ENCODE measurements at regions not wholly inside any gene's neighbourhood (a gene's known extent, or its start where the extent isn't known, plus 50 kb on each side); places are given as distances from the start of the nearest gene placed in this dataset.

DNA sequence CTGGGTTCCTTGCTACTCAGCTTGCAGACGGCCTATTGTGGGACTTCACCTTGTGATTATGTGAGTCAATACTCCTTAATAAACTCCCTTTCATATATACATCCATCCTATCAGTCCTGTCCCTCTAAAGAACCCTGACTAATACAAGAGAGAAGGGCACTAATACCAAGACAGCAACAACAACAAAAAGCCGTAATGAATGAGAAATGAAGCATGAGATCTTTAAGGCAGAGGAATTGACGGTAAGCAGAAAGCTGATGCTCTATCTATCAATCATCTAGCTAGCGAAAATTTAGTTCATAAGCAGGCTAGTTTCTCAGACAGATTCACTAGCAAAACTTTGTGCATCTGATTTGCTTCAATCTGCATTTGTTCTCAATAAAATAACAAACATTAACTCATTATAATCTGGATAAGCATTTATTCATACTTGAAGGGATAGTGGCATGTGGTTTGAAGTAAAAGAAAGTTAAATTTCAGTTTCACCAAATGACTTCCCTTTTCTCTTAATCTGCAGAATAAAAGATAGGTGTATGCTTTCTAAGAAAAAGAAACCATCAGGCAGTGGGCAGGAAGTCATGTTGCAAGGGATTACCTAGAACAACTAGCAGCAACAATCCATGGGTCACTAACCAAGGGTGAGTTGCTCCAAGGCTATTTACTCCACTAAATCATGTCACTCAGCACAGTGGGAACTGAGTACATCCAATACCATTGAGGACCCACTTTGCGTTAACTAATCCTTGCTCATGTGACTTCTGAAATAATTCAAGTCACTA lies 376.5 kb downstream of the TMEM182 start:
- DNase-seq = no peak

GRCh38 chr2:103139628-103140268 lies 377.9 kb downstream of the TMEM182 start:
- Histone ChIP-seq H4K20me1 (ENCODE audit: insufficient read depth, low read length) (no peaks in the 10 kb centered on the region), H3K79me2 (ENCODE audit: insufficient read depth, low read length) (no peaks in the 10 kb centered on the region), H3K36me3 (ENCODE audit: insufficient read depth, low read length) (no peaks in the 10 kb centered on the region), H3K9me3 (ENCODE audit: insufficient read depth, low read length, severe bottlenecking) (no peaks in the 10 kb centered on the region), H3K4me1 (ENCODE audit: insufficient read depth, low read length) (no peaks in the 10 kb centered on the region), H3K27ac (ENCODE audit: low read length) (no peak overlapping the region), H2AFZ (ENCODE audit: low read depth, low read length) (no peak overlapping the region), H3K27me3 (ENCODE audit: insufficient read depth, low read length, poor library complexity) (no peaks in the 10 kb centered on the region), H3K9ac (ENCODE audit: low read depth, low read length) (no peak overlapping the region), H3K4me2 (ENCODE audit: insufficient read depth, low read length) (no peak overlapping the region), H3K4me3 (ENCODE audit: low read depth in 1 of 2, low read length in 2 of 2) (no peak overlapping the region)
- TF ChIP-seq EZH2 (IDR thresholded peaks at IDR 0.05; ENCODE audit: borderline replicate concordance, low read depth, low read length, severe bottlenecking) = no peak
- TF ChIP-seq, protein P1, sequence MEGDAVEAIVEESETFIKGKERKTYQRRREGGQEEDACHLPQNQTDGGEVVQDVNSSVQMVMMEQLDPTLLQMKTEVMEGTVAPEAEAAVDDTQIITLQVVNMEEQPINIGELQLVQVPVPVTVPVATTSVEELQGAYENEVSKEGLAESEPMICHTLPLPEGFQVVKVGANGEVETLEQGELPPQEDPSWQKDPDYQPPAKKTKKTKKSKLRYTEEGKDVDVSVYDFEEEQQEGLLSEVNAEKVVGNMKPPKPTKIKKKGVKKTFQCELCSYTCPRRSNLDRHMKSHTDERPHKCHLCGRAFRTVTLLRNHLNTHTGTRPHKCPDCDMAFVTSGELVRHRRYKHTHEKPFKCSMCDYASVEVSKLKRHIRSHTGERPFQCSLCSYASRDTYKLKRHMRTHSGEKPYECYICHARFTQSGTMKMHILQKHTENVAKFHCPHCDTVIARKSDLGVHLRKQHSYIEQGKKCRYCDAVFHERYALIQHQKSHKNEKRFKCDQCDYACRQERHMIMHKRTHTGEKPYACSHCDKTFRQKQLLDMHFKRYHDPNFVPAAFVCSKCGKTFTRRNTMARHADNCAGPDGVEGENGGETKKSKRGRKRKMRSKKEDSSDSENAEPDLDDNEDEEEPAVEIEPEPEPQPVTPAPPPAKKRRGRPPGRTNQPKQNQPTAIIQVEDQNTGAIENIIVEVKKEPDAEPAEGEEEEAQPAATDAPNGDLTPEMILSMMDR (IDR thresholded peaks at IDR 0.05; ENCODE audit: borderline replicate concordance, extremely low read depth, low read length, poor library complexity, severe bottlenecking) = no peak
- DNase-seq (no peak), ATAC-seq (ENCODE audit: insufficient read depth, low read depth) (no peak)

More for the DNA sequence above, 376.5 kb downstream of the TMEM182 start:
- H3K27ac ChIP-seq (ENCODE audit: low read length) = no peak overlapping the region
- no peak overlapping the region for H3K4me2 ChIP-seq (ENCODE audit: insufficient read depth, low read length)
- no peak for TF ChIP-seq EZH2 (IDR thresholded peaks at IDR 0.05; ENCODE audit: borderline replicate concordance, low read depth, low read length, severe bottlenecking)
- TF ChIP-seq, protein P1 (IDR thresholded peaks at IDR 0.05; ENCODE audit: borderline replicate concordance, extremely low read depth, low read length, poor library complexity, severe bottlenecking) = no peak
- H3K4me3 ChIP-seq (ENCODE audit: low read depth in 1 of 2, low read length in 2 of 2) = no peak overlapping the region
- H3K9ac ChIP-seq (ENCODE audit: low read depth, low read length) = no peak overlapping the region
- no peak for ATAC-seq (ENCODE audit: insufficient read depth, low read depth)
- H3K79me2 ChIP-seq (ENCODE audit: insufficient read depth, low read length) = no peaks in the 10 kb centered on the region
- no peaks in the 10 kb centered on the region for H3K4me1 ChIP-seq (ENCODE audit: insufficient read depth, low read length)
- H4K20me1 ChIP-seq (ENCODE audit: insufficient read depth, low read length) = no peaks in the 10 kb centered on the region
- H3K27me3 ChIP-seq (ENCODE audit: insufficient read depth, low read length, poor library complexity) = no peaks in the 10 kb centered on the region
- no peaks in the 10 kb centered on the region for H3K36me3 ChIP-seq (ENCODE audit: insufficient read depth, low read length)
- no peaks in the 10 kb centered on the region for H3K9me3 ChIP-seq (ENCODE audit: insufficient read depth, low read length, severe bottlenecking)
- no peak overlapping the region for H2AFZ ChIP-seq (ENCODE audit: low read depth, low read length)

GRCh38 chr2:103144837-103145236 lies 383.0 kb downstream of the TMEM182 start:
- no peaks in the 10 kb centered on the region for H3K79me2 ChIP-seq (ENCODE audit: insufficient read depth, low read length)
- no peaks in the 10 kb centered on the region for H3K27me3 ChIP-seq (ENCODE audit: insufficient read depth, low read length, poor library complexity)
- ATAC-seq (ENCODE audit: insufficient read depth, low read depth) (no peak), DNase-seq (no peak)
- no peaks in the 10 kb centered on the region for H3K9me3 ChIP-seq (ENCODE audit: insufficient read depth, low read length, severe bottlenecking)
- H3K4me2 ChIP-seq (ENCODE audit: insufficient read depth, low read length) = no peak overlapping the region
- no peaks in the 10 kb centered on the region for H3K36me3 ChIP-seq (ENCODE audit: insufficient read depth, low read length)
- H3K4me3 ChIP-seq (ENCODE audit: low read depth in 1 of 2, low read length in 2 of 2) = no peak overlapping the region
- no peak for TF ChIP-seq EZH2 (IDR thresholded peaks at IDR 0.05; ENCODE audit: borderline replicate concordance, low read depth, low read length, severe bottlenecking)
- TF ChIP-seq, protein P1 (IDR thresholded peaks at IDR 0.05; ENCODE audit: borderline replicate concordance, extremely low read depth, low read length, poor library complexity, severe bottlenecking) = no peak
- no peak overlapping the region for H2AFZ ChIP-seq (ENCODE audit: low read depth, low read length)
- H3K4me1 ChIP-seq (ENCODE audit: insufficient read depth, low read length) = no peaks in the 10 kb centered on the region
- no peaks in the 10 kb centered on the region for H4K20me1 ChIP-seq (ENCODE audit: insufficient read depth, low read length)
- no peak overlapping the region for H3K27ac ChIP-seq (ENCODE audit: low read length)
- H3K9ac ChIP-seq (ENCODE audit: low read depth, low read length) = no peak overlapping the region

Measured in DND-41 (cell line).